Caco-2 (cell line): ENCODE measurements at regions not wholly inside any gene's neighbourhood (a gene's known extent, or its start where the extent isn't known, plus 50 kb on each side); places are given as distances from the start of the nearest gene placed in this dataset.
"Not testable (repeated sequence)": the region's sequence is repeated elsewhere in the genome, so short reads cannot be mapped to it uniquely, and the experiment has no call there.

ENCODE experiments used
- BruUV-seq: library from RNA; stranded (reverse); fragments of 400-500 nt; replicated peaks from 2 replicates; lab custom pipeline; 2021; lab: Mats Ljungman, UMichigan
- CTCF ChIA-PET: fragments of 300-600 bp; sonication (Branson Sonifier 250); formaldehyde crosslinking; loops from one replicate; lab custom pipeline; 2022; ENCODE audit warnings: antibody characterized with exemption; lab: Charles Lee
- POLR2A ChIA-PET: fragments of 300-600 bp; sonication (Branson Sonifier 250); formaldehyde crosslinking; loops from one replicate; lab custom pipeline; 2022; ENCODE audit warnings: antibody characterized with exemption; lab: Charles Lee
- DNase-seq, 2 experiments: peaks; one replicate each; pipeline versions ENCODE4 v3.0.0 to v3.0.0-alpha.2; 2020 to 2022
- H3K27me3 ChIP-seq: replicated peaks from 2 replicates; pipeline ENCODE4 v1.6.0; 2011; ENCODE audit warnings: low read length; ENCODE audit not compliant: control insufficient read depth, insufficient read depth
- H3K36me3 ChIP-seq: 2 replicates; pipeline ENCODE4 v1.5.1; 2011; ENCODE audit warnings: low read length; ENCODE audit not compliant: control insufficient read depth, insufficient read depth
- H3K4me1 ChIP-seq: fragments of 250-450 bp; sonication (Bioruptor Pico); 2 replicates; pipeline ENCODE4 v1.5.1; 2020; ENCODE audit warnings: mild to moderate bottlenecking
- H3K4me3 ChIP-seq: 2 replicates; pipeline ENCODE4 v1.5.1; 2011; ENCODE audit warnings: low read depth, mild to moderate bottlenecking, control low read depth, low read length
- H3K9me3 ChIP-seq: fragments of 250-450 bp; sonication (Bioruptor Pico); 2 replicates; pipeline ENCODE4 v1.5.1; 2020; ENCODE audit warnings: mild to moderate bottlenecking, moderate library complexity
- H3K27ac Mint-ChIP-seq: one replicate; pipeline ENCODE4 v1.8.0; 2022; ENCODE audit warnings: mixed read lengths; ENCODE audit not compliant: unreplicated experiment
- H3K27me3 Mint-ChIP-seq: one replicate; pipeline ENCODE4 v1.8.0; 2022; ENCODE audit warnings: mixed read lengths; ENCODE audit not compliant: insufficient read depth, unreplicated experiment
- H3K36me3 Mint-ChIP-seq: one replicate; pipeline ENCODE4 v1.8.0; 2022; ENCODE audit warnings: mild to moderate bottlenecking, mixed read lengths; ENCODE audit not compliant: insufficient read depth, unreplicated experiment
- H3K4me1 Mint-ChIP-seq: one replicate; pipeline ENCODE4 v1.8.0; 2022; ENCODE audit warnings: low read depth, mixed read lengths; ENCODE audit not compliant: unreplicated experiment
- H3K4me3 Mint-ChIP-seq: one replicate; pipeline ENCODE4 v1.8.0; 2022; ENCODE audit warnings: mild to moderate bottlenecking, moderate library complexity, mixed read lengths; ENCODE audit not compliant: unreplicated experiment
- H3K9me3 Mint-ChIP-seq: one replicate; pipeline ENCODE4 v1.8.0; 2022; ENCODE audit warnings: mixed read lengths; ENCODE audit not compliant: unreplicated experiment
- CTCF ChIP-seq, 2 experiments: fragments of 200-600 bp in 1 of 2; IDR thresholded peaks; 1 replicate in 1 of 2; 2 replicates in 1 of 2; pipeline versions ENCODE4 v1.5.1 to v1.8.0; 2011 to 2022; ENCODE audit warnings: antibody characterized with exemption in 1 of 2, control low read depth in 1 of 2, inconsistent platforms in 1 of 2, low read depth in 1 of 2, low read length in 1 of 2, mild to moderate bottlenecking in 1 of 2, moderate library complexity in 1 of 2; ENCODE audit not compliant: insufficient read depth in 1 of 2, severe bottlenecking in 1 of 2, unreplicated experiment in 1 of 2
- intact Hi-C: fragments of 100-400 bp; cut with micrococcal nuclease; formaldehyde crosslinking; loops from one replicate; pipeline ENCODE4 v1.10.0; 2022; ENCODE audit not compliant: unreplicated experiment

GRCh38 chrX:31014474-31014873 is 57.4 kb downstream of the FTHL17 start:
- not testable (repeated sequence) for H3K9me3 ChIP-seq

GRCh38 chrX:31012509-31013025 is 59.3 kb downstream of the FTHL17 start:
- no peaks in the 10 kb centered on the region for H3K36me3 Mint-ChIP-seq

More at GRCh38 chrX:31014474-31014873, 57.4 kb downstream of the FTHL17 start:
- BruUV-seq, intact Hi-C loops, H3K36me3 ChIP-seq, H3K27me3 Mint-ChIP-seq, H3K4me3 ChIP-seq, POLR2A ChIA-PET, H3K36me3 Mint-ChIP-seq, H3K27me3 ChIP-seq, H3K27ac Mint-ChIP-seq, H3K9me3 Mint-ChIP-seq, H3K4me1 Mint-ChIP-seq, CTCF ChIA-PET, DNase-seq, H3K4me3 Mint-ChIP-seq, H3K4me1 ChIP-seq: not testable (repeated sequence)

GRCh38 chrX:31007321-31007720 is 64.5 kb downstream of the FTHL17 start:
- no peaks in the 10 kb centered on the region for H3K4me1 Mint-ChIP-seq
- Histone ChIP-seq H3K9me3 (no peaks in the 10 kb centered on the region), H3K27me3 (no peaks in the 10 kb centered on the region), H3K4me3 (no peak overlapping the region), H3K4me1 (no peaks in the 10 kb centered on the region), H3K36me3 (no peaks in the 10 kb centered on the region)
- POLR2A ChIA-PET, result no interaction called here
- no peak for DNase-seq
- no peak for TF ChIP-seq CTCF (IDR thresholded peaks at IDR 0.05; ENCODE audit: insufficient read depth in 1 of 2, low read depth in 1 of 2, low read length in 1 of 2, severe bottlenecking in 1 of 2, unreplicated experiment in 1 of 2)
- no peak overlapping the region for H3K4me3 Mint-ChIP-seq
- intact Hi-C loops, result no loop called here
- H3K27me3 Mint-ChIP-seq, result no peaks in the 10 kb centered on the region
- no peaks in the 10 kb centered on the region for H3K9me3 Mint-ChIP-seq
- BruUV-seq, result no TSS peak
- H3K36me3 Mint-ChIP-seq, result no peaks in the 10 kb centered on the region
- H3K27ac Mint-ChIP-seq, result no peak overlapping the region
- CTCF ChIA-PET, result no interaction called here

More at GRCh38 chrX:31012509-31013025, 59.3 kb downstream of the FTHL17 start:
- no peak overlapping the region for H3K4me3 ChIP-seq
- peaks cover 3% of the 10 kb centered on the region for H3K27me3 Mint-ChIP-seq
- no peaks in the 10 kb centered on the region for H3K27me3 ChIP-seq
- no peak overlapping the region for H3K4me3 Mint-ChIP-seq
- no peak overlapping the region for H3K27ac Mint-ChIP-seq
- peaks cover 10% of the 10 kb centered on the region for H3K9me3 Mint-ChIP-seq
- DNase-seq, result no peak
- H3K4me1 Mint-ChIP-seq, result no peaks in the 10 kb centered on the region
- no peak for TF ChIP-seq CTCF (IDR thresholded peaks at IDR 0.05; ENCODE audit: insufficient read depth in 1 of 2, low read depth in 1 of 2, low read length in 1 of 2, severe bottlenecking in 1 of 2, unreplicated experiment in 1 of 2)
- CTCF ChIA-PET, result no interaction called here
- no peaks in the 10 kb centered on the region for H3K4me1 ChIP-seq
- no peaks in the 10 kb centered on the region for H3K36me3 ChIP-seq
- POLR2A ChIA-PET, result no interaction called here
- intact Hi-C loops, result no loop called here
- H3K9me3 ChIP-seq, result no peaks in the 10 kb centered on the region
- BruUV-seq, result no TSS peak

GRCh38 chrX:31006027-31006426 is 65.8 kb downstream of the FTHL17 start:
- H3K4me3 Mint-ChIP-seq, result no peak overlapping the region
- H3K36me3 Mint-ChIP-seq, result no peaks in the 10 kb centered on the region
- no peaks in the 10 kb centered on the region for H3K27me3 ChIP-seq
- H3K27me3 Mint-ChIP-seq, result no peaks in the 10 kb centered on the region
- no peak overlapping the region for H3K27ac Mint-ChIP-seq
- TF ChIP-seq CTCF (IDR thresholded peaks at IDR 0.05; ENCODE audit: insufficient read depth in 1 of 2, low read depth in 1 of 2, low read length in 1 of 2, severe bottlenecking in 1 of 2, unreplicated experiment in 1 of 2), result no peak
- intact Hi-C loops, result no loop called here
- no peaks in the 10 kb centered on the region for H3K4me1 Mint-ChIP-seq
- ChIA-PET CTCF (no interaction called here), POLR2A (no interaction called here)
- H3K4me1 ChIP-seq, result no peaks in the 10 kb centered on the region
- no peak overlapping the region for H3K4me3 ChIP-seq
- H3K9me3 Mint-ChIP-seq, result no peaks in the 10 kb centered on the region
- no peaks in the 10 kb centered on the region for H3K9me3 ChIP-seq
- H3K36me3 ChIP-seq, result no peaks in the 10 kb centered on the region
- DNase-seq, result no peak
- BruUV-seq, result no TSS peak
